Stimulated activated CD8-positive, alpha-beta memory T cell treated with anti-CD3 and anti-CD28 coated beads, Interleukin-12 subunit alpha, Interleukin-12 subunit beta, amount 100 ng/mL, for 4 hours (primary cell): ENCODE measurements at regions not wholly inside any gene's neighbourhood (a gene's known extent, or its start where the extent isn't known, plus 50 kb on each side); places are given as distances from the start of the nearest gene placed in this dataset.

ENCODE experiments used
- DNase-seq: peaks from one replicate; pipeline ENCODE4 v3.0.0-alpha.2; 2020; ENCODE audit warnings: low read depth

DNA sequence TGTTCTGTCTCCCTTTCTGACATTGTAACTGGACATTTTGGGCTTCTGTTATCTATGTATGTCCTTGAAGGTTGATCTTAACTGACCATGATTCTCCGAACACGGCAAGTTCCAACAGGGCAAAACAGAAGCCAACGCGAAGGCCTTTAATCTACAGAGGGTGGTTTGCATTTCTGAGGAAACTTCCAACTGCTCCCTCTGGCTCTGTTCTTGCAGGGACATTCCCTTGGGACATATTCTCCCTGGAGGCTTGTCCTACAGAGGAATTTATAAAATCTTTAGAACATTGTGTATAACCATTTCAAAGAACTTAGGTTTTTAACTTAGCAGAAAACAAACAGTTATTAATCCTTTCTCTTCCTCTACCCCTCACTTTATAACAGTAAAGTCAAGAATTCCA is 189.0 kb upstream of the CDYL start:
- DNase-seq, result no peak

DNA sequence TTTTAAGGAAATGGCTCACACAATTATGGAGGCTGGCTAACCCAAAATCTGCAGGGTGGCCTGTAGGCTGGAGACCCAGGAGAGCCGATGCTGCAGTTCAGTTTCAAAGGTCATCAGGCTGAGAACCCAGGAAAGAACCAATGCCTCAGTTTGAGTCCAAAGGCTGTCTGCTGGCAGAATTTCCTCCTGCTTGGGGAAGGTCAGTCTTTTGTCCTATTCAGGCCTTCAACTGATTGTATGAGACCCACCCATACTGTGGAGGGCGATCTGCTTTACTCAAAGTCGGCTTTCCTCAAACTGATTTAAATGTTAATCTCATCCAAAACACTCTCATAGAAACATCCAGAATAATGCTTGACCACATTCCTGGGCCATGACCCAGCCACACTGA is 189.7 kb upstream of the CDYL start:
- DNase-seq, result no peak

DNA sequence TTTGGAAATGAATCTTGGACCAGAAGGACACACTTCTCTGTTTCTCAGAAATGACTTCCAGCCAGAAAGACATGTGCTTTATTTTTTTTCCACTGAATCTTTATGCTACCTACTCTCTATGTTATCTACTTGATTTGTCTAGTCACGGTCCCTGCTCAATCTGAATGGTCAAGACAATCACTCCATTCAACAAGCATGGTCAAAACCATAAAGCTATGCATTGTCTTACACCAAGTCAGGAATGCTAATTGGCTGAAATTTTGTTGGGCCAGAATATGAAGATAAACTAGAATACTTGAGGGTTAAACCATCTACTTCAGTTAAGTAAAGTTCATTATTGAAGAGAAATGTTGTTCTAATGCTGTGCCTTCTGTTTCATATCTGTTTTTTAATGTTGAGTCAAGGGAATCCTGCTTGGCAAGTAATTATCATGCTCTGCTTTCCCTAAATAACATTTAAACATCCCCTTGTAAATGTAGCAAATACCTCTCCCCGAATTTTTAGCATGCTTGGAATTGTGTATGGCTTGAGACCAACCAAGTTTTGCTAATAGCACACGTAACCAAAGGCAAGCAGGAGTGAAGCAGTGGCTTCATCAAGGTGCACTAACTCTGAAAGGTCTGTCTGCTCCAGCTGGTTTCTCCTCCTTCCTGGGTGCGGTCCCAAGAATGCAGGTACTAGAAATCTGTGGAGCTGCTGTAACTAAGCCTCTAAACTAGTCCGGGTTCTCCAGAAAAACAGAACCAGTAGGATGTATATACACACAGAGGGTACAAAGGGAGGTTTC is 190.3 kb upstream of the CDYL start:
- no peak for DNase-seq

DNA sequence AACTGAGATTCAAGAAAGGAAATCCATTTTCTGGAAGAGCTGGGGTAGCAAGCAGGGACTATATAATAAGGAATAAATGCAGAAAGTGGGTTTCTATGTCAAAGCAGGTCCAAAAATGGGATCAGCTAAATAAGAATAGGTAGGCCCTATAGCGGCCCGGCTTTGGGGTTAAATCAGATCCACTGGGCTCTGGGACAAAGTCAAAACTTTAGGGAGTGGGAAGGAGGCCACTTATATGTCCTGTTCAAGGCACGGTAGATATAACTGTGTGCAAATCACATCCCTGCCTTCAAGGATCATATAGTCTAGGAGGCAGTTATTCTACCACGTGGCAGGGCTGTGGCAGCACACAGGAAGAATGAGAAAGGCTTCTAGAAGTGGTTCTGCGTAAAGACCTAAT is 191.4 kb upstream of the CDYL start:
- no peak for DNase-seq

DNA sequence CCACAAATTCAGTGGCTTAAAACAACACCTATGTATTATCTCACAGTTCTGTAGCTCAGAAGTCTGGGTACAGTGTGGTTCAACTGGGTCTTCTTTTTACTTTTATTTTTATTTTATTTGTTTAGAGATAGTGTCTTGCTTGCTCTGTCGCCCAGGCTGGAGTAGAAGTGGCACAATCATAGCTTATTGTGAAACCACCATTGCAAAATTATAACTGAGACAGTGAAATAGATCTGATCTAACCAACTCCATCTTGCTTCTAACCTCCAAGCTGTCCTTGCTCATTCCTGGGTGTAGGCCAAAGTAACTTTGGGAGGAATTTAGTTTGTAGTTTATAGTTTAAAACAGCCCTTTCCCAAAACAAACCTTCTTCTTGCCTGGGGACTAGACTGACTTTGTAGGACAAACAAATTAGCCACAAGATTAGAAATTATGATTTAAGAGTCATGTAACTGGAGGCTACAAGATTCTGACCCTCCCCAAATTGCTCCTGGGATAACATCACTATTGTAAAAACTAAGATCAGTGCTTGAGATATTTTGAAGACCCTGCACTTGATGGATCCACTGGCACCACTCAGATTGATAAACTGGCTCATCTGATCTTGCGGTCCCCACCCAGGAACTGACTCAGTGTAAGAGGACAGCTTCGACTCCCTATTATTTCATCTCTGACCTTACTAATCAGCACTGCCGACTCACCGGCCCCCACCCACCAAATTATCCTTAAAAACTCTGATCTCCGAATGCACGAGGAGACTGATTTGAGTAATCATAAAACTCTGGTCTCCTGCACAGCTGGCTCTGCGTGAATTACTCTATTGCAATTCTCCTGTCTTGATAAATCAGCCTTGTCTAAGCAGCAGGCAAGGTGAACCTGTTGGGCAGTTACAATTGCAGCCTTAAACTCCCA is 193.4 kb upstream of the CDYL start:
- no peak for DNase-seq

DNA sequence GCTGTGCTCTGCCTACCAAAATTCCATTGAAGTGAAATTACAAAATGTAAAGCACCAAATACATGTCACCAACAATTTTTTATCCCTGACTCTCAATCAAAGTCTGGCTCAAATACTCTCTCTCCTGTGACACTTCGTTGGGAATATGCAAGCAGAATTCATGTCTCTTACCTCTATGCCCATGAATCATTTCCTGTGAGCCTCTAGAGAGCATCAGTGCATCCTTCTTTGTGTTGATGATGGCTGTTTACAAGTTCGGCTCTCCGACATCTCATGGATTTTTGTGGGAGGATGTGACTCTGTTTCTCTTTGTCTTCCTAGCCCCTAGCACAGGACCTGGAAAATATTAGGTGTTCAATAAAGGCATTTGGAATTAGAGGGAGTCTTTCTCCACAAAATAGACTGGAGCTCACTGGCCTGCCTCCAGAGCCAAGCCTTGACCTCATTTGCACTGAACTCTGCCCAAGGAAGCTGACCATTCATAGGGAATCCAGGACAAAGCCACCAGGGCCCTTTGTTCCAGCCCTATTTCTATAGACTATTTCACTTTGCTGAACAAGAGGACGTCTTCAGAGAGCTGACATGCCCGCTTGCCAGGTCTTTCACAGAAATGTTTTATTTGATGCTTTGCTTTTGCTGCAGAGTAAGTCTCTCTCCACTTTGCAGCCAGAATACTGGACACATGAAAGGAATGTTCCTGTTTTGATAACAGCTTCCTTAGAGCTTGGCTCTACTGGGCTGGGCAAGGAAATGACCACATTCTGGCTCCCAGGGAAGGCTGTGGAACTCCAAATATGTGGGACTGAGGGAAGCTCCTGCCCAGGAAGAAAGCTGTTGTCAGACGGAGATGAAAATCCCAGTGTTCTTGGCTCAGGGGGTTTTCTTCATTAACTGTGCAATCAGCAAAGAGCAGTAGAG is 194.5 kb upstream of the CDYL start:
- DNase-seq, result no peak

DNA sequence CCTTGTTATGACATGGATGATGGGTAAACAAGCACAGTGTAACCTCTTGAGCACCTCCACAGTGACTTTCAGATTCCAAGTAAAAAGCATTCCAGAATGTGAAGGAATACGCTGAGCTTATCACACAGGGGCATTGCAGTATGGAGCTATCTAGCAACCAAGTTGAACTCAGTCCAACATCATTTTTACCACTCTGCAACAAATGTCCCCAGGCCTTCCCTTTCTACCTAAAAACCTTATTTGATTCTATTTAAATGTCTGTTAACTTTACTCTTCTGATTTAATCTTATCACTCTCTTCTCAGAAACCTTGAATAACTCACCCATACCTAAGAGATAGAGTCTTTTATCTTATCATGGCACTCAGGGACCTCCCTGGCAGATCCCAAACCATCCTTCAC is 195.8 kb upstream of the CDYL start:
- DNase-seq, result no peak

DNA sequence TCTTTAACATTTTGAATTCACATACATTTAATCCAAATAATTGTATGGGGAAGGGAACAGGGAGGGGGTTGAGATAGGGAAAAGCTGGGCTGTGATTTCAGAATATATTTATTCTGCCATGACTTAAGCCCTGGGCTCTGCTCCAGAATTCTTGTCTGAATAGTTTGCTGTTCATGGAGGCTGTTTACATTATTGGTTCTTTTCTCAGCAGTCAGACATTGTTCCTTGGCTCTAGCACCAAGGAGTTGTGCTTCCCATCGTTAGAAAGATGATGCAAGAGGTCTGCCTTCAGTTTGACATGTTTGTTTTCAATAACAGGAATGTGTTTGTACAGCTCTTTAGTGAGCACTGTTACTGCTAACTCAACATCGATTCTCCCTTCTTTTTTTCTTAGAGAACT is 198.8 kb upstream of the CDYL start:
- no peak for DNase-seq

DNA sequence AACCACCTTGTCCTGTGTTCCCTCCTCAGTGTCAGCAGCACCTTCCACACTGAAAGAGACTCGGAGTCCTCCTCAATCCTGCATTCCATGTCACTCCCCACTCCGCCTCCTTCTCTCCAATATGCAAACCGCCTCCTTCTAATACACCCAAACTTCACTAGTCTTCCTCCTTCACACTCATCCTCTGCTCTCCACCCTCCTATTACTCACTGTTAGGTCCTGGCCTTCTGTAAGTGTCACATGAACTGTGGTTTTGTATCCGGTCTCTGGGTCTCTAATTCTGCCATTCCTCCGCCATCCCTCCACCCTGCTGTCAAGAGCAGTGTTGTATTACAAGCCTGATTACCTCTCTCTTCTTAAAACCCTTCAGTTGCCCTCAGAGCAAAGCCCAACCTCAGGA is 200.5 kb upstream of the CDYL start:
- no peak for DNase-seq

DNA sequence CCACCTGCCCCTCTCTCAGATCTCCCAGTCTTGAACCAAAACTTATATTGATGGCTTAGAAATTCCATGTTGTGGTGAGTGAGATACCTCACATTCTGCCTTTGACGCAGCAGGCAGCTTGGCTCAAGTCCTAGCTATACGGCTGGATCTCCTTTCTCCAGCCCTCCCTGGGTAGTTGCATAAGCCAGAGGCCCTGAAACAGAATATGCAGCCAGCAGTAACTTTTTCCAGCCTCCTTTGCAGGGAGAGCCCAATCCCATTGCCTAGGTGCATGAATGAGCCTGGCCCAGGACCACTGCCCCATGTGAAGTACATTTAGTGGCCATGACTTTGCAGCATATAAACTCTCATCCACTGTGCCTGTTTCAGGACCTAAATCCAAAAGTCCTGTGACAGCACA is 202.2 kb upstream of the CDYL start:
- no peak for DNase-seq

DNA sequence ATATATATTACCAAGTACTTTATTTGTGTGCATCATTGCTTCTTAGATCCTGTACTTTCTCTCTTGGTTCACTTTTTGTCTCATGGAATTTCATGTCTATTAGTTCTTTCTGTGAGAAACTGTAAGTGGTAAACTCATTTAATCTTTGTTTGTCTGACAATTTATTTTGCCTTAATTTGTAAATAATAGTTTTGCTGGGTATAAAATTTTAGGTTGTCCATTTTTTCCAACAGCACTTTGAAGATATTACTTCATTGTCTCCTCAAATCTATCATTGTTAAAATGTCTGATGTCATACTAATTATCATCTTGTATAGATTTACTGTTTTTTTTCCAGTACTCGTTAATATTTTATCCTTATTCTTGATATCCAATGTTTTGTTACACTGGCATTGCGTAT is 205.2 kb upstream of the CDYL start:
- no peak for DNase-seq

DNA sequence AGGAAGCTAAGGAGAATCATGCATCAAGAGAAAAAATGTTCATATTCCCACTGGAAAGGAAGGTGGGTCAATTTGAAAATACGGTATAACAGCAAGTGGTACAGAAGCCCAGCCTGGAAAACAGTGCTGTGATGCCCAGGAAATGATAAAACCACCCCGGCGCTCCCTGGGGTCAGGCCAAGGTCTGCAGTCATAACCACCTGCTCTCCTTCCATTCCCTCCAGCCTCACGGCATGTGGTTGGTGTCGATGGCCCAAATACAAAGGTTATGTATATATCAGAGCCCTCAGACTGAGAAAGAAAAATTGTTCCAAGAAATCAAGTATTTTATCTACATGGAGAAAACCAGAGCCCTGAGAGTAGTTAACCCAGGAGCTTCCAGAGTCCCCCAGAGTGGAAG is 208.1 kb upstream of the CDYL start:
- DNase-seq, result no peak

DNA sequence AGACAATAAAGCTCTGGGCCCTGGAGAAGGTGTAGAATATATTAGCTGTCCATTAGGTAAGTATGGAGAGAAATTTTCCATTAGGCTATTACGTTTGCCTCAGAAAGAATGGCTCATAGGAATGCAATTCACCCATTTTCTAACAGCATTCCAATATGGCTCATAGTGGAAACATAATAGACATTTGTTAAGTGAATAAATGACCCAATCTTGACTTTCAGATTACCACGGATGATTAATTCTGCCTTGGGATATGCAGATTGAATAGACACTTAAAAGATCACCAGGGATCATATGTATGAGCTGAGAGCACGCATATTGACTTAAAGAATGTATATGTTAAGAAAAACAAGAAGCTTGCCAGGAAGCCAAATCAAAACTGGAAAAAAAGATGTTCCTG is 209.1 kb upstream of the CDYL start:
- no peak for DNase-seq

DNA sequence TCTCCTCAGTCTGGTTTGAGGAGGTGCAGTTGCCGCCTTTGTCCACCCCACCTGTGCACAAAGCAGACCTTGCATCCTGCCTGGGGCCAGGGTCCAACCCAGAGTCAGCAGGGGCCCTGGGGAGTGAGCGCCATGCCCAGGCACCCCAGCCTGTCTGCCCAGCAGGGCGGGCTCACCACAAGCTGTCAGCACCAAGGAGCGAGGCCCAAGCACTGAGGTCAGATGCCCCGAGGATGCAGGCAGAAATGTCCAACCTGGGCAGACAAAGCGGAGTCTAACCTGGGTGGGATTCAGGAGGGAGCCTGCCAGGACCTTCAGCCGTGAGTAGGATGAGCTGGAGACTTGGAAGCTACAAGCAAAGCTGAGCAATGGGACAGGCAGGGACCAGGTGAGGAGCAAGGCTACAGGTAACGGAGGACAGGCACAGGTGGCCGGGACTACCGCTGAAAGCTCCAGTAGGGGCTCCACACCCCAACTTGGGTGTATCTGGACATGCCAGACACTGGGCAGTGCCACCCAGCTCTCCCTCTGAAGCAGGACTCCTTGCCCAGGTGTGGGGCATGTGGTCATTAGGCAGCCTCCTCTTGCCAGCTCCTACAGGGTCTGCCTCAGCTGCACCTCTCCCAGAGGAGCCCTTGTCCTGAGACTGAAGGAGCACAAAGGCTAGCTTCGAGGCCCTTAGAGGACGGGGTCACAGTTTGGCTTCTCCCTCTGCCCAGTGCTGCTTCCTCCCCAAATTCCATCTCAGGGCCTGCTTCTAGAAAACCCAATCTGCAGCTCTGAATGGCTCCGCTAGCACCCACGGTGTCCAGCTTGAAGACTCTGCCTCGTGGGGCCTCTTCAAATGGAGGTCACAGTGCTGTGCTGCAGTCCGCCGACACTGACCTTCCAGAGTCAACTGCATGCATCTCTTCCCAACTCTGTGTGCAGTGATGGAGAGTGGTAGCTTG is 210.6 kb upstream of the CDYL start:
- DNase-seq, result no peak

DNA sequence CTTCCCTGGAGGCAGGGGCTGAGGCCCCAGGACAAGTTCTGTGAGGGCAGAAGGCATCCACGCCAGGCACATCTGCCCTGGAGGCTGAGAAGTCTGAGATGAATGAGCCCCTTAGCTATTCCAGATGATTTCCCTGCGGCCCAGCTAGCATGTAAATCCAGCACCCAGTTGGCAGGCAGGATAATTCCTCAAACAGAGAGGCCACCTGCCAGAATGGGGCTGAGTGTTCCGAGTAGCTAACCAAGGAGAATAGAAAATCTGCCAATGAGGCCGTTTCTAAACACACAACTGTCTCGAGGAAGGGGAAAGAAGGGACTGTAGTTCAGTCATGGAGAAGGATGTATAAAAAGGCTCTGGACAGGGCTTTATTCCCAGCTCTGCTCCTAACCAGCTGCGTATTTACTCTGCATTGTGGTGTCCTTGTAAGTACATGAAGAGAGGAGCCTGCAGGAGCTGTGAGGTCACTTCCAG is 211.4 kb upstream of the CDYL start:
- DNase-seq, result no peak

DNA sequence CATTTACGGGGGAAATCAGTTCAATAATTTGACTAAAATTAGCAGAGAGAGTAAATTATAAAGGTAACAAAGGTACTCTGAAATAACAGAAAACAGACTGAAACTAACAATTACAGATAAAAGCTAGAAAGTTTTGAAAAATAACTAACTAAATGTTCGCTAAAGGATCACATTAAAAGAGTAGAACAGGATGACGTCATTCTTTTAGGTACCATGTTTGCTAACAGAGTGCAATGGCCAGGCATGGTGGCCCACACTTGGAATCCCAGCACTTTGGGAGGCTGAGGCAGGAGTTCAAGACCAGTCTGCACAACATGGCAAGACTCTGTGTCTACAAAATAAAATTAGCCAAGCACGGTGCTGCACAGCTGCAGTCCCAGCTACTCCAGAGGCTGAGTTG is 212.3 kb upstream of the CDYL start:
- no peak for DNase-seq

DNA sequence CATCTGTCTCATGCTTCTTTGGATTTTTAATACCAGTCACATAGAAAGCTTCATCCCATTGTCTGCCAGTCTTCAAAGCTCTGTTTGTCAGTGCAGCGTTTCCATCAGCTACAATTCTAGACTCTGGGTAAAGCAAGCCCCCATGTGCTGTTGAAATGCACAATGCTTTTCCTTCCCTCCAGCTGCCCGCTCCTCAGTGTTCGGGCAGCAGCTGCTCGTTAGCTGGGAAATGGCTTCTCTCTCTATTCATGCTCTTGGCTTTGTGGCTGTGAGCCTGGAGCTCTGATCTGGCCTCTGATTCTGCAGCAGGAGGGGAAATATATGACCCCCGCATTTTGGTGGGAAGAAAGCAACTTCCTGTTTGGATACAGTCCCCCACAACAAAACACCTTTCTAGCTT is 213.0 kb upstream of the CDYL start:
- DNase-seq, result no peak

DNA sequence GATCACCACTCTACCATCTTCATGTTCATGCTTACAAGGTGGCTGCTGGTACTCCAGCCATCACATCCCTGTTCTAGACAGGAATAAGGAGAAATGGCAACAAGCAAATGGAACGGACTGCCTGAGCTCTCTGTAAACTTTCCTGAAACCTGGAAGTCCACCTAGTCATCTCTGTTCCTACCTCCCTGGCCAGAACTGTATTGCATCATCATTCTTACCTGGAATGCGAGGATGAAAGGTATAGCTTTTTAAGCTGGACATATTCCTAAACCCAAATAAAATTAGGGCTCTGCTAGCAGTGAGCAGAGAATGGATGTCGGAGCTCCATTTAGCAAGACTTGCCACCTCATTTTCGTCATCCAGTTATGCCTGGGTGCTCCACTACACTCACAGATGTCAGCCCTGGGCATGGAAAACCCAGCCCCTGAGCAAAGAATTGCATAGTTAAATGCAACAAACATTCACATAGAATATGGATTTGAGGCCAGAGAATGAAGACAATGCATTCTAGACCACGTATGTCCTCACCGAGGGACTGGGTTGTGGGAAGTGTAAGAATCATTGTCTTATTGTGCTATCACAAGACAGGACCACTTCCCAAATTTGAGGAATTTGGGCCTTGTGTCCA is 214.3 kb upstream of the CDYL start:
- DNase-seq, result no peak

DNA sequence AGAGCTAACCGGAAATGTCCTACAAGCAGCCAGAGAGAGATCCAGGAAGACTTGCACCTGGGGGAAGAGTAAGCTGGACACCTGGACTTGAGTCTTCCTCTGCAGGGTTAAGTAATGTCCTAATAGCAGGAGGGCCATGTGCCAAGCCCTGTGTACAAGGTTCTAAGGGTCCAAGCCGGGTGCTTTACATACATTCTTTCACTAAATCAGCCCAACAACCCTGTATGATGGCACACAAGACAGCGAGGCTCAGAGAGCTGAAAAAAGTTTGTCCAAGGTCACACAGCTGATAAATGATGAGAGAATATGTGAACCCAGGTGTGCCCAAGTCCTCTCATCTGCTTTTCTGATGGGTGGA is 215.1 kb upstream of the CDYL start:
- no peak for DNase-seq

DNA sequence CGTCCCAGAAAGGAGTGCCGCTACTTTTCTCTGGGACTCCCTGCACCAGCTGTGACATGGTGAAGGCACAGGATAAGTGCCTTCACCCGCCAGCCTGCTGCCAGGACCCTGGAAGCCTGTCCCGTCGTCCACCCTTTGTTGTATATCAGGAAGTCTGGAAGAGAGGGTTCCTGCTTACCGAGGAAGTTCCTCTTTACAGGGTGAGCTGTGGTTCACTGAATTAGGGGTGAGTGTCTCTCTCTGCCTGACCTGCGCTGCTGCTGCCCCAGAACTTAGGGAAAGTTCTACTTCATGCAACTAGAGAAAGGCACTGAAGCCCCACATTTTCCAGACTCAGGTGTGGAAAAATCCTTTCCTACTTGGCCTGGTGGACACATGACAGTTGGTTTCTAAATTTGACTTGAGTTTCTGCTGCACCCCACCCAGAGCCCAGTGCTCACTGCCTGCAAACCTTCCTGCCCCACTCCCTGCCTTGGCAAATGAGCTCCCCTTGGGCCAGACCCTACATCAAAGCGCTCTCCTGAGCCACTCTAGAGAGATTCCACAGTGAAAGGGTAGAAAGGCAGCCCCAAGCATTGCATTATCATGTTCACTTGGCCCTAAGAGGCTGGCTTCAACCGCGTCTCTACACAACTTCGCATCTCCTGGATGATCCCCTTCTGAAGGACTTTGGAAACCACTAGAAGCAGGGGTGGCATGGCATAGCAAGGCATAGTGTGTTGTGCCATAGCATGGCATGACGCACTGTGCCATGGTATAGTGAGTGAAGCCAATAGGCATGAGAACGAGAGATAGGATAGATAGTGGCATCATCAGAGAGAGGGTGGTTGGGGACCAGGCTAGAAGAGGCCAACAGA is 215.8 kb upstream of the CDYL start:
- DNase-seq, result no peak
